ENCODE measurements at regions not wholly inside any gene's neighbourhood (a gene's known extent, or its start where the extent isn't known, plus 50 kb on each side); places are given as distances from the start of the nearest gene placed in this dataset.

GRCh38 chr13:34466301-34466700, 475.8 kb upstream of the NBEA start:
- H3K18ac ChIP-seq (ENCODE audit: low read length), result no peak overlapping the region
- DNase-seq, result peak; percentile 44 to 71
- no peak overlapping the region for H3K23ac ChIP-seq (ENCODE audit: low read length)
- H3K4me3 ChIP-seq (ENCODE audit: low read depth, low read length), result no peak overlapping the region
- H4K91ac ChIP-seq (ENCODE audit: low read depth, low read length), result no peak overlapping the region
- no peaks in the 10 kb centered on the region for H3K79me1 ChIP-seq (ENCODE audit: low read length)
- no peak overlapping the region for H2AFZ ChIP-seq (ENCODE audit: insufficient read depth, low read length, poor library complexity)
- H3K27ac ChIP-seq (ENCODE audit: low read depth, low read length), result no peak overlapping the region
- no peak overlapping the region for H3K4me2 ChIP-seq (ENCODE audit: low read length)
- no peaks in the 10 kb centered on the region for H3K36me3 ChIP-seq (ENCODE audit: control insufficient read depth in 1 of 2, insufficient read depth in 2 of 2, low read length in 2 of 2)
- no peak overlapping the region for H2BK12ac ChIP-seq (ENCODE audit: low read length)
- no peaks in the 10 kb centered on the region for H3K79me2 ChIP-seq (ENCODE audit: control insufficient read depth, insufficient read depth, low read length, poor library complexity)
- no peak overlapping the region for H3K9ac ChIP-seq (ENCODE audit: low read length)
- no peak overlapping the region for H4K12ac ChIP-seq (ENCODE audit: low read depth, low read length)
- no CpG with 5 or more reads among the region's 3 CpGs for WGBS (ENCODE audit: extremely low coverage, insufficient coverage, insufficient read length)
- H2AK5ac ChIP-seq (ENCODE audit: low read length), result no peak overlapping the region
- no peaks in the 10 kb centered on the region for H3K27me3 ChIP-seq (ENCODE audit: insufficient read depth, low read length)
- H3K14ac ChIP-seq (ENCODE audit: low read length), result no peak overlapping the region
- no peak overlapping the region for H3K4ac ChIP-seq (ENCODE audit: low read depth, low read length)
- H3K4me1 ChIP-seq (ENCODE audit: control insufficient read depth in 1 of 2, insufficient read depth in 2 of 2, low read length in 2 of 2), result peaks cover 0 to 3% of the 10 kb centered on the region in 2 experiments
- H4K8ac ChIP-seq (ENCODE audit: low read depth, low read length), result no peak overlapping the region
- no peak overlapping the region for H2BK5ac ChIP-seq (ENCODE audit: low read depth, low read length, poor library complexity)
- H3K9me3 ChIP-seq (ENCODE audit: insufficient read depth, low read depth, low read length), result no peaks in the 10 kb centered on the region
- H2BK120ac ChIP-seq (ENCODE audit: insufficient read depth, low read length, poor library complexity), result no peak overlapping the region

- H3K27me3 ChIP-seq (ENCODE audit: insufficient read depth, low read length), result no peaks in the 10 kb centered on the region
- H2BK12ac ChIP-seq (ENCODE audit: low read length), result no peak overlapping the region
- no peak overlapping the region for H4K91ac ChIP-seq (ENCODE audit: low read depth, low read length)
- H3K14ac ChIP-seq (ENCODE audit: low read length), result no peak overlapping the region
- no peaks in the 10 kb centered on the region for H3K36me3 ChIP-seq (ENCODE audit: control insufficient read depth in 1 of 2, insufficient read depth in 2 of 2, low read length in 2 of 2)
- H2BK5ac ChIP-seq (ENCODE audit: low read depth, low read length, poor library complexity), result no peak overlapping the region
- no peak overlapping the region for H3K18ac ChIP-seq (ENCODE audit: low read length)
- H3K79me1 ChIP-seq (ENCODE audit: low read length), result no peaks in the 10 kb centered on the region
- H4K8ac ChIP-seq (ENCODE audit: low read depth, low read length), result no peak overlapping the region
- no peak overlapping the region for H3K4me2 ChIP-seq (ENCODE audit: low read length)
- peak in 1 of 2 donors; percentile 37 for DNase-seq
- no peak overlapping the region for H3K23ac ChIP-seq (ENCODE audit: low read length)
- no peaks in the 10 kb centered on the region for H3K9me3 ChIP-seq (ENCODE audit: insufficient read depth, low read depth, low read length)
- no peak overlapping the region for H4K12ac ChIP-seq (ENCODE audit: low read depth, low read length)
- H3K27ac ChIP-seq (ENCODE audit: low read depth, low read length), result no peak overlapping the region
- H3K4me1 ChIP-seq (ENCODE audit: control insufficient read depth in 1 of 2, insufficient read depth in 2 of 2, low read length in 2 of 2), result peaks cover 0 to 3% of the 10 kb centered on the region in 2 experiments
- no peaks in the 10 kb centered on the region for H3K79me2 ChIP-seq (ENCODE audit: control insufficient read depth, insufficient read depth, low read length, poor library complexity)
- no peak overlapping the region for H2AFZ ChIP-seq (ENCODE audit: insufficient read depth, low read length, poor library complexity)
- H2AK5ac ChIP-seq (ENCODE audit: low read length), result no peak overlapping the region
- no CpG with 5 or more reads among the region's 3 CpGs for WGBS (ENCODE audit: extremely low coverage, insufficient coverage, insufficient read length)
- no peak overlapping the region for H3K4ac ChIP-seq (ENCODE audit: low read depth, low read length)
- no peak overlapping the region for H2BK120ac ChIP-seq (ENCODE audit: insufficient read depth, low read length, poor library complexity)
- H3K4me3 ChIP-seq (ENCODE audit: low read depth, low read length), result no peak overlapping the region
- H3K9ac ChIP-seq (ENCODE audit: low read length), result no peak overlapping the region
Measured at GRCh38 chr13:34467450-34468083, 474.5 kb upstream of the NBEA start.

- Histone ChIP-seq H3K23ac (ENCODE audit: low read length) (no peak overlapping the region), H3K9me3 (ENCODE audit: insufficient read depth, low read depth, low read length) (no peaks in the 10 kb centered on the region), H3K36me3 (ENCODE audit: control insufficient read depth in 1 of 2, insufficient read depth in 2 of 2, low read length in 2 of 2) (no peaks in the 10 kb centered on the region), H3K4me3 (ENCODE audit: low read depth, low read length) (no peak overlapping the region), H4K12ac (ENCODE audit: low read depth, low read length) (no peak overlapping the region), H3K27me3 (ENCODE audit: insufficient read depth, low read length) (no peaks in the 10 kb centered on the region), H2BK5ac (ENCODE audit: low read depth, low read length, poor library complexity) (no peak overlapping the region), H3K4me1 (ENCODE audit: control insufficient read depth in 1 of 2, insufficient read depth in 2 of 2, low read length in 2 of 2) (no peaks in the 10 kb centered on the region), H2BK120ac (ENCODE audit: insufficient read depth, low read length, poor library complexity) (no peak overlapping the region), H3K9ac (ENCODE audit: low read length) (no peak overlapping the region), H3K14ac (ENCODE audit: low read length) (no peak overlapping the region), H3K27ac (ENCODE audit: low read depth, low read length) (no peak overlapping the region), H2AK5ac (ENCODE audit: low read length) (no peak overlapping the region), H3K79me1 (ENCODE audit: low read length) (no peaks in the 10 kb centered on the region), H3K4me2 (ENCODE audit: low read length) (no peak overlapping the region), H3K79me2 (ENCODE audit: control insufficient read depth, insufficient read depth, low read length, poor library complexity) (no peaks in the 10 kb centered on the region), H2AFZ (ENCODE audit: insufficient read depth, low read length, poor library complexity) (no peak overlapping the region), H4K8ac (ENCODE audit: low read depth, low read length) (no peak overlapping the region), H3K4ac (ENCODE audit: low read depth, low read length) (no peak overlapping the region), H4K91ac (ENCODE audit: low read depth, low read length) (no peak overlapping the region), H2BK12ac (ENCODE audit: low read length) (no peak overlapping the region), H3K18ac (ENCODE audit: low read length) (no peak overlapping the region)
- no peak for DNase-seq
- WGBS (ENCODE audit: extremely low coverage, insufficient coverage, insufficient read length), result no CpG with 5 or more reads among the region's 3 CpGs
Measured at GRCh38 chr13:34469196-34469986, 472.7 kb upstream of the NBEA start.

- H4K91ac ChIP-seq (ENCODE audit: low read depth, low read length), result no peak overlapping the region
- no peaks in the 10 kb centered on the region for H3K27me3 ChIP-seq (ENCODE audit: insufficient read depth, low read length)
- H2BK120ac ChIP-seq (ENCODE audit: insufficient read depth, low read length, poor library complexity), result no peak overlapping the region
- no peak overlapping the region for H3K14ac ChIP-seq (ENCODE audit: low read length)
- H2AK5ac ChIP-seq (ENCODE audit: low read length), result no peak overlapping the region
- H3K27ac ChIP-seq (ENCODE audit: low read depth, low read length), result no peak overlapping the region
- H3K79me1 ChIP-seq (ENCODE audit: low read length), result no peaks in the 10 kb centered on the region
- no peaks in the 10 kb centered on the region for H3K9me3 ChIP-seq (ENCODE audit: insufficient read depth, low read depth, low read length)
- no peaks in the 10 kb centered on the region for H3K79me2 ChIP-seq (ENCODE audit: control insufficient read depth, insufficient read depth, low read length, poor library complexity)
- no peak overlapping the region for H4K12ac ChIP-seq (ENCODE audit: low read depth, low read length)
- H3K36me3 ChIP-seq (ENCODE audit: control insufficient read depth in 1 of 2, insufficient read depth in 2 of 2, low read length in 2 of 2), result no peaks in the 10 kb centered on the region
- H2BK5ac ChIP-seq (ENCODE audit: low read depth, low read length, poor library complexity), result no peak overlapping the region
- H3K4me2 ChIP-seq (ENCODE audit: low read length), result no peak overlapping the region
- H3K4ac ChIP-seq (ENCODE audit: low read depth, low read length), result no peak overlapping the region
- no peak overlapping the region for H3K23ac ChIP-seq (ENCODE audit: low read length)
- H3K4me3 ChIP-seq (ENCODE audit: low read depth, low read length), result no peak overlapping the region
- no peaks in the 10 kb centered on the region for H3K4me1 ChIP-seq (ENCODE audit: control insufficient read depth in 1 of 2, insufficient read depth in 2 of 2, low read length in 2 of 2)
- H3K18ac ChIP-seq (ENCODE audit: low read length), result no peak overlapping the region
- DNase-seq, result no peak
- no CpG with 5 or more reads among the region's 4 CpGs for WGBS (ENCODE audit: extremely low coverage, insufficient coverage, insufficient read length)
- H4K8ac ChIP-seq (ENCODE audit: low read depth, low read length), result no peak overlapping the region
- no peak overlapping the region for H3K9ac ChIP-seq (ENCODE audit: low read length)
- H2BK12ac ChIP-seq (ENCODE audit: low read length), result no peak overlapping the region
- no peak overlapping the region for H2AFZ ChIP-seq (ENCODE audit: insufficient read depth, low read length, poor library complexity)
Measured at GRCh38 chr13:34474187-34474868, 467.7 kb upstream of the NBEA start.

Data from trophoblast cell (in vitro differentiated cells and primary cell).